ENCODE measurements at regions not wholly inside any gene's neighbourhood (a gene's known extent, or its start where the extent isn't known, plus 50 kb on each side); places are given as distances from the start of the nearest gene placed in this dataset.

DNA sequence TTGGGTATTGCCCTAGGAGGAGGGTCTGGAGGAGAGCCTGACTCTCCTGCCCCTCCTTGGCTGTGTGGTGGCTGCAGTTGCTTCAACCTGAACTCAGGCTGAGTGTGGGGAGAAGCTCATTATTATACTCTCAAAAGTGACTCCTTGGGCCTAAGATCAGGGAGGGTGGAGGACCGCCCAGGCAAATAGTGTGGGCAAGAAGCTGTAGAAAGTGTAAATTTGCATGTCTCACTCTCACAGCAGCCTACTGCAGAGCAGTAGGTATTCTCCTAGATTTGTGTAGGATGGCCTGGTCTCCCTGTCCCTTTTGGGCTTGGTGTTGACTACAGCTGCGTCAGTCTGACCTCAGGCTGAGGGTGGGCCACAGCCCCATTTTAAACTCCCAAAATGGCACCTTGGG lies 156.1 kb downstream of the ZNF330 start (continued):
- TF ChIP-seq, protein P1, sequence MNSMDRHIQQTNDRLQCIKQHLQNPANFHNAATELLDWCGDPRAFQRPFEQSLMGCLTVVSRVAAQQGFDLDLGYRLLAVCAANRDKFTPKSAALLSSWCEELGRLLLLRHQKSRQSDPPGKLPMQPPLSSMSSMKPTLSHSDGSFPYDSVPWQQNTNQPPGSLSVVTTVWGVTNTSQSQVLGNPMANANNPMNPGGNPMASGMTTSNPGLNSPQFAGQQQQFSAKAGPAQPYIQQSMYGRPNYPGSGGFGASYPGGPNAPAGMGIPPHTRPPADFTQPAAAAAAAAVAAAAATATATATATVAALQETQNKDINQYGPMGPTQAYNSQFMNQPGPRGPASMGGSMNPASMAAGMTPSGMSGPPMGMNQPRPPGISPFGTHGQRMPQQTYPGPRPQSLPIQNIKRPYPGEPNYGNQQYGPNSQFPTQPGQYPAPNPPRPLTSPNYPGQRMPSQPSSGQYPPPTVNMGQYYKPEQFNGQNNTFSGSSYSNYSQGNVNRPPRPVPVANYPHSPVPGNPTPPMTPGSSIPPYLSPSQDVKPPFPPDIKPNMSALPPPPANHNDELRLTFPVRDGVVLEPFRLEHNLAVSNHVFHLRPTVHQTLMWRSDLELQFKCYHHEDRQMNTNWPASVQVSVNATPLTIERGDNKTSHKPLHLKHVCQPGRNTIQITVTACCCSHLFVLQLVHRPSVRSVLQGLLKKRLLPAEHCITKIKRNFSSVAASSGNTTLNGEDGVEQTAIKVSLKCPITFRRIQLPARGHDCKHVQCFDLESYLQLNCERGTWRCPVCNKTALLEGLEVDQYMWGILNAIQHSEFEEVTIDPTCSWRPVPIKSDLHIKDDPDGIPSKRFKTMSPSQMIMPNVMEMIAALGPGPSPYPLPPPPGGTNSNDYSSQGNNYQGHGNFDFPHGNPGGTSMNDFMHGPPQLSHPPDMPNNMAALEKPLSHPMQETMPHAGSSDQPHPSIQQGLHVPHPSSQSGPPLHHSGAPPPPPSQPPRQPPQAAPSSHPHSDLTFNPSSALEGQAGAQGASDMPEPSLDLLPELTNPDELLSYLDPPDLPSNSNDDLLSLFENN (IDR thresholded peaks at IDR 0.05; ENCODE audit: low read depth in 2 of 2, low read length in 2 of 2), result no peak
- TF ChIP-seq ZNF79 (CRISPR knock-in tag; IDR thresholded peaks at IDR 0.05; ENCODE audit: low read depth) (no peak), BCL6 (CRISPR knock-in tag; IDR thresholded peaks at IDR 0.05) (no peak), DNMT1 (IDR thresholded peaks at IDR 0.05) (no peak), SMARCB1 (IDR thresholded peaks at IDR 0.05; ENCODE audit: insufficient read length, low read depth) (no peak), ZNF695 (CRISPR knock-in tag; IDR thresholded peaks at IDR 0.05) (no peak), EP300 (IDR thresholded peaks at IDR 0.05; ENCODE audit: low read length) (no peak), MBD2 (IDR thresholded peaks at IDR 0.05; ENCODE audit: borderline replicate concordance, low read depth) (no peak), THRA (IDR thresholded peaks at IDR 0.05) (no peak), FUS (optimal IDR thresholded peaks at IDR 0.05; ENCODE audit: low read depth, low read length) (no peak)
